Activated naive CD4-positive, alpha-beta T cell treated with anti-CD3 and anti-CD28 coated beads for 36 hours (primary cell): ENCODE measurements at regions not wholly inside any gene's neighbourhood (a gene's known extent, or its start where the extent isn't known, plus 50 kb on each side); places are given as distances from the start of the nearest gene placed in this dataset.
"Not testable (repeated sequence)": the region's sequence is repeated elsewhere in the genome, so short reads cannot be mapped to it uniquely, and the experiment has no call there.

ENCODE experiments used
- CTCF ChIA-PET: fragments of 350-600 bp; sonication (Branson Sonifier 250); formaldehyde crosslinking; loops from one replicate; lab custom pipeline; 2021; ENCODE audit warnings: antibody characterized with exemption; lab: Charles Lee
- DNase-seq: peaks from one replicate; pipeline ENCODE4 v3.0.0-alpha.2; 2020
- H3K27ac Mint-ChIP-seq: one replicate; pipeline ENCODE4 v1.8.0; 2021; ENCODE audit warnings: mild to moderate bottlenecking, mixed read lengths
- H3K27me3 Mint-ChIP-seq: one replicate; pipeline ENCODE4 v1.8.0; 2021; ENCODE audit warnings: low read depth, mixed read lengths
- H3K36me3 Mint-ChIP-seq: one replicate; pipeline ENCODE4 v1.8.0; 2021; ENCODE audit warnings: low read depth, mixed read lengths
- H3K4me1 Mint-ChIP-seq: one replicate; pipeline ENCODE4 v1.8.0; 2021; ENCODE audit warnings: low read depth, mixed read lengths
- H3K4me3 Mint-ChIP-seq: one replicate; pipeline ENCODE4 v1.8.0; 2021; ENCODE audit warnings: mild to moderate bottlenecking, moderate library complexity, mixed read lengths
- H3K9me3 Mint-ChIP-seq: one replicate; pipeline ENCODE4 v1.8.0; 2021; ENCODE audit warnings: mixed read lengths
- intact Hi-C: fragments of 100-400 bp; cut with micrococcal nuclease; formaldehyde crosslinking; loops from one replicate; pipeline ENCODE4 v1.15.1; 2023

DNA sequence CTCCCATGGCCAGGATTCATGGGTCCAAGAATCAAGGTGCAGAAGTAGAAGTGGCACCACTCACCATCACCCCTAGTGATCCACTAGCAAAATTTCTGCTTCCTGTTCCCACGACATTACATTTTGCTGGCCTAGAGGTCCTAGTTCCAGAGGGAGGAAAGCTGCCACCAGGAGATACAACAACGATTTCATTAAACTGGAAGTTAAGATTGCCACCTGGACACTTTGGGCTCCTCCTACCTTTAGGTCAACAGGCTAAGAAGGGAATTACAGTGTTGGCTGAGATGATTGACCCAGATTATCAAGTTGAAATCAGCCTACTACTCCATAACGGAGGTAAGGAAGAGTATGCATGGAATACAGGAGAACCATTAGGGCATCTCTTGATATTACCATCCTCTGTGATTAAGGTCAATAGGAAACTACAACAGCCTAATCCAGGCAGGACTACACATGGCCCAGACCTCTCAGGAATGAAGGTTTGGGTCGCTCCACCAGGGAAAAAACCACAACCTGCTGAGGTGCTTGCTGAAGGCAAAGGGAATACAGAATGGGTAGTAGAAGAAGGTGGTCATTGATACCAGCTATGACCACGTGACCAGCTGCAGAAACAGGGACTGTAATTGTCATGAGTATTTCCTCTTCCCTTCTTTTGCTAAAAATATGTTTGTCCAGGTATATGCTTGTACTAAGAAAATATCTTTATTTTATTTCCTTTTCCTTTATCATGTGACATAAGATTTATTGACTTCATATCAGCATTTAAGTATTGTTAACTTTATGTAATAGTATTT is 208.3 kb upstream of the HES1 start:
- H3K27ac Mint-ChIP-seq, H3K9me3 Mint-ChIP-seq, H3K36me3 Mint-ChIP-seq, H3K27me3 Mint-ChIP-seq, DNase-seq, CTCF ChIA-PET, H3K4me1 Mint-ChIP-seq, H3K4me3 Mint-ChIP-seq, intact Hi-C loops: not testable (repeated sequence)

DNA sequence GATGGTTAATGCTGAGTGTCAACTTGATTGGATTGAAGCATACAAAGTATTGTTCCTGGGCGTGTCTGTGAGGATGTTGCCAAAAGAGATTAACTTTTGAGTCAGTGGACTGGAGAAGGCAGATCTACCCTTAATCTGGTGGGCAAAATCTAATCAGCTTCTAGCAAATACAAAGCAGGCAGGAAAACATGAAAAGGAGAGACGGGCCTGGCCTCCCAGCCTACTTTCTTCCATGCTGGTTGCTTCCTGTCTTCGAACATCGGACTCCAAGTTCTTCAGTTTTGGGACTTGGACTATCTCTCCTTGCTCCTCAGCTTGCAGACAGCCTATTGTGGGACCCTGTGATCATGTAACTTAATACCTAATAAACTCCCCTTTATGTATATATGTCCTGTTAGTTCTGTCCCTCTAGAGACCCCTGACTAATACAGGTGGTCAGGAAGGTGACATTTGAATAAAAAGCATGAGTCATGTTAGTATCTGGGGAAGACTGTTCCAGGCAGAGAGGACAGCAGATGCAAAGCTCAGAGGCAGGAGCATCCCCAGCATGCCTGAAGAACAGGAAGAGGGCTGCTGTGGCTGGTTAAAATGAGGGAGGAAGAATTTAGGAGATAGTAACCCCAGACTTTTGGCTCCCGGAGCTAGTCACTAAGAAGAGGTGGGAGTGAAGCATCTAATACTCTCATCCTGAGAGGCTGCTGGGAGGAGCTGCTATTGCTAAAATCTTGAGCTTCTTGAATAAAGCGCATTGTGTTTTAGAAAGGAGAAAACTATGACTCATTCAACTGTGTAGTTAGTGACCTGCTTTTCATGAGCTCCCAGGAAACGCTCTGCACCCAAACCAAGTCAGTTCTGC is 207.4 kb upstream of the HES1 start:
- CTCF ChIA-PET = no interaction called here

GRCh38 chr3:193929373-193929772 is 206.6 kb upstream of the HES1 start:
- CTCF ChIA-PET = no interaction called here
- Mint-ChIP-seq H3K4me1 (no peaks in the 10 kb centered on the region), H3K4me3 (no peak overlapping the region), H3K9me3 (no peaks in the 10 kb centered on the region), H3K27me3 (peaks cover 6% of the 10 kb centered on the region), H3K27ac (no peak overlapping the region), H3K36me3 (no peaks in the 10 kb centered on the region)
- intact Hi-C loops = no loop called here
- DNase-seq = no peak

More for the DNA sequence above, 207.4 kb upstream of the HES1 start:
- no peak for DNase-seq
- no peaks in the 10 kb centered on the region for H3K36me3 Mint-ChIP-seq
- intact Hi-C loops = no loop called here
- no peak overlapping the region for H3K27ac Mint-ChIP-seq
- peaks cover 3% of the 10 kb centered on the region for H3K9me3 Mint-ChIP-seq
- H3K4me1 Mint-ChIP-seq = no peaks in the 10 kb centered on the region
- peaks cover 6% of the 10 kb centered on the region for H3K27me3 Mint-ChIP-seq
- no peak overlapping the region for H3K4me3 Mint-ChIP-seq

DNA sequence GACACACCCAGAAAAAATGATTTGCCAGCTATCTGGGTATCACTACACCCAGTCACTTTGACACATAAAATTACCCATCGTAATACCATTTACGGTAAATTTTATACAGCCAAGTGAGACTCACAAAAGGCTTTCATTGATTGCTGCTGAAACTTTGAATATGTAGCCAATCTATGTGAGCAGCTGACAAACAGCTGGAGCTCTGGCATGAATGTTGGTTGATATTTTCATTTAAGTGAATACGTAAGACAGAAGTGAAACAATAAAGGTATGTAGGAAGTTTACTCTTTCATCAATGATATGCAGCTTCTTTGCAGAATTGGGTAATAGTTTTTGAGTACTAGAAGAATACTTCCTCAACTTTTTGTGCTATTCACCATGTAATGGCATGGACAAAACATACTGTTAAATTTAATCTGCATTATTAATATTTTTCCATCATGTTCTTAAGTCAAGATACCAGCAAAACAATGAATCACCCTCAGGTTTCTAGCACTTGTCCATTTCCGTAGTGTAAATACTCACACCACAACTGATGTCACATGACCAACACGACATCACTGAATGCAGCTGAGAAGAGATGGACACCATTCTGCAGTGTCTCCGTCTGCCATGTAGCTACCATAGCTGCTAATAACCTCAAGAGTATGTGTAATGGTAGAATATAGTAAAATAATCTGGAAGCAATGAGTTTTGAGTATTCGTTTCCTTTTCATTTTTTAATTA is 205.9 kb upstream of the HES1 start:
- Mint-ChIP-seq H3K36me3 (no peaks in the 10 kb centered on the region), H3K4me1 (no peaks in the 10 kb centered on the region), H3K9me3 (no peaks in the 10 kb centered on the region), H3K27me3 (peaks cover 6% of the 10 kb centered on the region), H3K27ac (no peak overlapping the region), H3K4me3 (no peak overlapping the region)
- CTCF ChIA-PET = interaction anchor here (0.5 kb wide), 1 partner anchor 309 kb away, joined by 3 read pairs; no protein-coding TSS in a partner anchor
- no peak for DNase-seq
- intact Hi-C loops = no loop called here

- Mint-ChIP-seq H3K27me3 (peaks cover 6% of the 10 kb centered on the region), H3K27ac (no peak overlapping the region), H3K4me1 (no peaks in the 10 kb centered on the region), H3K36me3 (no peaks in the 10 kb centered on the region), H3K4me3 (no peak overlapping the region), H3K9me3 (no peaks in the 10 kb centered on the region)
- intact Hi-C loops = no loop called here
- CTCF ChIA-PET = interaction anchor here (1.0 kb wide), 1 partner anchor 156 kb away, joined by 3 read pairs; no protein-coding TSS in a partner anchor
- DNase-seq = no peak
Measured at GRCh38 chr3:193932136-193932535, 203.8 kb upstream of the HES1 start.

GRCh38 chr3:193932576-193932975 is 203.4 kb upstream of the HES1 start:
- Mint-ChIP-seq H3K27ac (no peak overlapping the region), H3K9me3 (no peaks in the 10 kb centered on the region), H3K4me3 (no peak overlapping the region), H3K36me3 (no peaks in the 10 kb centered on the region), H3K27me3 (peaks cover 7% of the 10 kb centered on the region), H3K4me1 (no peaks in the 10 kb centered on the region)
- CTCF ChIA-PET = interaction anchor here (1.0 kb wide), 1 partner anchor 156 kb away, joined by 3 read pairs; no protein-coding TSS in a partner anchor
- DNase-seq = no peak
- intact Hi-C loops = no loop called here

DNA sequence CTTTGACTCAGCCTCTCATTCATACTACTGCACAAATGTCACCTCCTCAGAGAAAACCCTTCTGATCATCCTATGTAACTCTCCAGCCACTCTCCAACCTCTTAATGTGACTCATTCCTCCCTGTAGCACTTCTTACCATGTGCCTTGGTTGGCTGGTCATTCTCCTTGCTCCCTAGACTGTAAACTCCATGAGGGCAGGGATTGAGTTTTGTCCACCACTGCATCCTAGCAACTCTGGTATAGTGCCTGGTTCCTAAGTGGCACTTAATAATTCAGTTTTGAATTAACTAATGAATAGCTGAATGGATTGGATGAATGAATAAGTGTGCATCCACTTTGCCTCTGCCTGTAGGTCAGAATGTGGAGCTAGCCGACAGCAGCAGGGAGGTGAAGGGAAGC is 202.5 kb upstream of the HES1 start:
- intact Hi-C loops = no loop called here
- CTCF ChIA-PET = interaction anchor here (0.5 to 1.5 kb wide), 4 partner anchors 12 to 399 kb away, joined by 3 read pairs; no protein-coding TSS in a partner anchor
- H3K27me3 Mint-ChIP-seq = peaks cover 8% of the 10 kb centered on the region
- H3K9me3 Mint-ChIP-seq = no peaks in the 10 kb centered on the region
- no peak for DNase-seq
- no peaks in the 10 kb centered on the region for H3K4me1 Mint-ChIP-seq
- H3K36me3 Mint-ChIP-seq = no peaks in the 10 kb centered on the region
- H3K4me3 Mint-ChIP-seq = no peak overlapping the region
- H3K27ac Mint-ChIP-seq = no peak overlapping the region

DNA sequence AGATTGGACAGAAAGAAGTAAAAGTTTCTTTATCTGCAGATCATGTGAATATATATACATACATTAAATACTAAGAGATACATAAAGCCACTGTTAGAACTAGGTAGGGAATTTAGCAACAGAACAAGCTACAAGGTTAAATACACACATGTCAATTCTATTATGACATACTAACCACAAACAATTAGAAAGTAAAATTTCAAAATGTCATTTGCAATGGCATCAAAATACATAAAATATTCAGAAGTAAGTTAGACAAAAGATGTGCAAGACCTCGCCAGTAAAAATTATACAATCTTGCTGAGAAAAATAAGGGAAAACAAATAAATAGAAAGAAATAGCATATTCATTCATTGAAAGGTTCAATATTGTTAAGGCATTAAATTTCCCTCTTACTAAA is 200.0 kb upstream of the HES1 start:
- no peak overlapping the region for H3K4me3 Mint-ChIP-seq
- peaks cover 4% of the 10 kb centered on the region for H3K27me3 Mint-ChIP-seq
- intact Hi-C loops = no loop called here
- H3K9me3 Mint-ChIP-seq = no peaks in the 10 kb centered on the region
- CTCF ChIA-PET = no interaction called here
- no peak for DNase-seq
- no peaks in the 10 kb centered on the region for H3K36me3 Mint-ChIP-seq
- no peaks in the 10 kb centered on the region for H3K4me1 Mint-ChIP-seq
- no peak overlapping the region for H3K27ac Mint-ChIP-seq

GRCh38 chr3:193938613-193939012 is 197.3 kb upstream of the HES1 start:
- H3K36me3 Mint-ChIP-seq = no peaks in the 10 kb centered on the region
- H3K4me3 Mint-ChIP-seq = no peak overlapping the region
- CTCF ChIA-PET = interaction anchor here (1.5 kb wide), 1 partner anchor 22 kb away, joined by 3 read pairs; no protein-coding TSS in a partner anchor
- intact Hi-C loops = no loop called here
- no peaks in the 10 kb centered on the region for H3K9me3 Mint-ChIP-seq
- H3K4me1 Mint-ChIP-seq = no peaks in the 10 kb centered on the region
- DNase-seq = no peak
- no peak overlapping the region for H3K27ac Mint-ChIP-seq
- H3K27me3 Mint-ChIP-seq = peaks cover 2% of the 10 kb centered on the region

- Mint-ChIP-seq H3K27me3 (peaks cover 2% of the 10 kb centered on the region), H3K27ac (no peak overlapping the region), H3K4me3 (no peak overlapping the region), H3K4me1 (no peaks in the 10 kb centered on the region), H3K36me3 (no peaks in the 10 kb centered on the region), H3K9me3 (no peaks in the 10 kb centered on the region)
- intact Hi-C loops = no loop called here
- CTCF ChIA-PET = interaction anchor here (0.6 kb wide), 1 partner anchor 28 kb away, joined by 3 read pairs; no protein-coding TSS in a partner anchor
- DNase-seq = no peak
Measured at GRCh38 chr3:193939527-193939926, 196.4 kb upstream of the HES1 start.

DNA sequence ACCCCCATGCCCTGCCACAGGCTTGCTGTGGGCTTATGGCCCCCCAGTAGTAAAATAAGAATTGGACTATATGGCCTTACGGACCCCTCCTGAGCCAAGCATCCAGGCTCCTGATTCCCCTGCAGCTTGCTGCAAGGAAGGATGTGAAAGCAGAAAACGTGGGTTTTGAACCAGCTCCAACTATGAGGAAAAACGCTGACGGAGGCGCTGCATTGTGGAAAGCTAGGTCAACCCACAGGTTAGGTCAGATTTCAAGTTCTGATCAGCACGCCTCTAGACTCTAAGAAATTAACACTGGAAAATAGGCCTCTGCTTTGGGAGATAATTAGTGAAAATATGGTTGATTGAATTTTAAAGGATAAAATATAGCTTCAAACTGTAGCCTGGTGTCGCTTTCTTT is 195.4 kb upstream of the HES1 start:
- Mint-ChIP-seq H3K9me3 (no peaks in the 10 kb centered on the region), H3K4me1 (no peaks in the 10 kb centered on the region), H3K4me3 (no peak overlapping the region), H3K36me3 (no peaks in the 10 kb centered on the region), H3K27ac (no peak overlapping the region), H3K27me3 (peaks cover 2% of the 10 kb centered on the region)
- no peak for DNase-seq
- CTCF ChIA-PET = interaction anchor here (0.6 kb wide), 1 partner anchor 277 kb away, joined by 4 read pairs; no protein-coding TSS in a partner anchor
- intact Hi-C loops = no loop called here

DNA sequence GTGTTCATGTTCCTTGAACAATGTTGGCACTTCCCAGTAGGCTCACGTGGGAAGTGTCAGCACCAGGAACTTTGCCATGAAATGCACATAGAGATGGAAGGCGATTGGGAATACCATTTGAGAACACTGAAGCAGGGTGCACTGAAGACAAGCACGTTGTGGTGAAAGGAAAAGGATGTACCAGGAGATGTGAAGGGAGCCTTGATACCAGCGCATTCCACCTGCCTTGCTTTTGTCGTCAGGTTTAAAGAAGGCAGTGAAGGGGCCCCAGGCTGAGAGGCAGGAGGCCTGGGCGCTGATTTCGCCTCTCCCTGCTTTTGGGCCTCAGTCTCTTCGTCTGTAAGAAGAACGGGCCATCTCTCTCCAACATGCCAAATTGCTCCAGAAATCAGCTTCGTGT is 194.5 kb upstream of the HES1 start:
- Mint-ChIP-seq H3K4me1 (no peaks in the 10 kb centered on the region), H3K4me3 (no peak overlapping the region), H3K27me3 (peaks cover 6% of the 10 kb centered on the region), H3K9me3 (no peaks in the 10 kb centered on the region), H3K27ac (no peak overlapping the region), H3K36me3 (no peaks in the 10 kb centered on the region)
- CTCF ChIA-PET = interaction anchor here (0.6 kb wide), 1 partner anchor 278 kb away, joined by 4 read pairs; no protein-coding TSS in a partner anchor
- intact Hi-C loops = no loop called here
- DNase-seq = no peak
